Thoracic aorta (tissue), 2 donors: ENCODE measurements at regions not wholly inside any gene's neighbourhood (a gene's known extent, or its start where the extent isn't known, plus 50 kb on each side); places are given as distances from the start of the nearest gene placed in this dataset.
"Not testable (repeated sequence)": the region's sequence is repeated elsewhere in the genome, so short reads cannot be mapped to it uniquely, and the experiment has no call there.

ENCODE experiments used
- ATAC-seq: fragments of 150-250 bp; one replicate; pipeline ENCODE4 v1.8.0; 2017; ENCODE audit warnings: low read depth; ENCODE audit not compliant: insufficient number of reproducible peaks, low FRiP score
- DNase-seq: peaks from one replicate; pipeline ENCODE4 v3.0.0-alpha.2; 2020; ENCODE audit warnings: low spot score
- H3K27ac ChIP-seq, 2 donors: fragments of 200-600 bp; sonication (generic); 1 replicate in 1 of 2; 2 replicates in 1 of 2; pipeline ENCODE4 v1.5.1; 2016; ENCODE audit warnings: mild to moderate bottlenecking in 2 of 2, moderate library complexity in 2 of 2
- H3K27me3 ChIP-seq: fragments of 200-600 bp; sonication (generic); replicated peaks from 2 replicates; pipeline ENCODE4 v1.6.0; 2016; ENCODE audit warnings: mild to moderate bottlenecking; ENCODE audit not compliant: insufficient read depth
- H3K36me3 ChIP-seq: fragments of 200-600 bp; sonication (generic); one replicate; pipeline ENCODE4 v1.5.1; 2016
- H3K4me1 ChIP-seq, 2 donors: fragments of 200-600 bp; sonication (generic); 1 replicate in 1 of 2; 2 replicates in 1 of 2; pipeline versions ENCODE4 v1.5.1 to v1.6.0; 2016; ENCODE audit warnings: low read depth in 2 of 2, mild to moderate bottlenecking in 1 of 2; ENCODE audit not compliant: control insufficient read depth in 1 of 2
- H3K4me3 ChIP-seq: fragments of 200-600 bp; sonication (generic); 2 replicates; pipeline ENCODE4 v1.5.1; 2016; ENCODE audit warnings: mild to moderate bottlenecking
- H3K9me3 ChIP-seq: fragments of 200-600 bp; sonication (generic); 2 replicates; pipeline ENCODE4 v1.5.1; 2016
- CTCF ChIP-seq: fragments of 200-600 bp; sonication (generic); IDR thresholded peaks from one replicate; pipeline ENCODE4 v1.5.1; 2019; ENCODE audit warnings: antibody characterized with exemption

- Histone ChIP-seq H3K4me1 (no peaks in the 10 kb centered on the region), H3K27me3 (no peaks in the 10 kb centered on the region), H3K36me3 (no peaks in the 10 kb centered on the region), H3K27ac (no peak overlapping the region), H3K9me3 (no peaks in the 10 kb centered on the region), H3K4me3 (no peak overlapping the region)
- ATAC-seq (no peak), DNase-seq (no peak)
- TF ChIP-seq CTCF: no peak
These were observed 296.7 kb upstream of the FGF13 start for GRCh38 chrX:139008185-139008584.

GRCh38 chrX:139003856-139004527 lies 292.5 kb upstream of the FGF13 start:
- not testable (repeated sequence) for H3K36me3 ChIP-seq, H3K9me3 ChIP-seq, ATAC-seq, DNase-seq, H3K27ac ChIP-seq, H3K4me3 ChIP-seq, H3K27me3 ChIP-seq, H3K4me1 ChIP-seq

GRCh38 chrX:139002319-139002718 lies 290.8 kb upstream of the FGF13 start:
- Histone ChIP-seq H3K4me3 (no peak overlapping the region), H3K4me1 (no peaks in the 10 kb centered on the region), H3K36me3 (no peaks in the 10 kb centered on the region), H3K9me3 (no peaks in the 10 kb centered on the region), H3K27me3 (no peaks in the 10 kb centered on the region), H3K27ac (no peak overlapping the region)
- DNase-seq (no peak), ATAC-seq (no peak)
- no peak for TF ChIP-seq CTCF

GRCh38 chrX:138996268-138996667 lies 284.8 kb upstream of the FGF13 start:
- Histone ChIP-seq H3K4me3 (no peak overlapping the region), H3K27ac (no peak overlapping the region), H3K27me3 (no peaks in the 10 kb centered on the region), H3K36me3 (no peaks in the 10 kb centered on the region), H3K4me1 (no peaks in the 10 kb centered on the region), H3K9me3 (no peaks in the 10 kb centered on the region)
- no peak for ATAC-seq
- DNase-seq: no peak
- no peak for TF ChIP-seq CTCF

GRCh38 chrX:138995458-138995857 lies 283.9 kb upstream of the FGF13 start:
- Histone ChIP-seq H3K27ac (no peak overlapping the region), H3K4me3 (no peak overlapping the region), H3K9me3 (no peaks in the 10 kb centered on the region), H3K36me3 (no peaks in the 10 kb centered on the region), H3K27me3 (no peaks in the 10 kb centered on the region), H3K4me1 (no peaks in the 10 kb centered on the region)
- TF ChIP-seq CTCF: no peak
- DNase-seq (no peak), ATAC-seq (no peak)

GRCh38 chrX:138990425-138990824 lies 278.9 kb upstream of the FGF13 start:
- ATAC-seq, H3K4me1 ChIP-seq, H3K27ac ChIP-seq, H3K36me3 ChIP-seq, H3K4me3 ChIP-seq, H3K9me3 ChIP-seq, DNase-seq, H3K27me3 ChIP-seq: not testable (repeated sequence)
